HG02943 (cell line): ENCODE measurements at regions not wholly inside any gene's neighbourhood (a gene's known extent, or its start where the extent isn't known, plus 50 kb on each side); places are given as distances from the start of the nearest gene placed in this dataset.
"Not testable (repeated sequence)": the region's sequence is repeated elsewhere in the genome, so short reads cannot be mapped to it uniquely, and the experiment has no call there.

ENCODE experiments used
- ATAC-seq: cut with Tn5 transposase; IDR thresholded peaks from one replicate; pipeline ENCODE4 v1.9.1; 2021; ENCODE audit warnings: mild to moderate bottlenecking, low read depth, moderate library complexity; ENCODE audit not compliant: unreplicated experiment

GRCh38 chr7:14974688-14975087 lies 72.1 kb upstream of the DGKB start:
- ATAC-seq, result no peak

- peak; percentile 59 for ATAC-seq
Observed at GRCh38 chr7:14973712-14974428, 71.3 kb upstream of the DGKB start.

- not testable (repeated sequence) for ATAC-seq
Observed at GRCh38 chr7:14971678-14972077, 69.1 kb upstream of the DGKB start.

- not testable (repeated sequence) for ATAC-seq
Observed at GRCh38 chr7:14967376-14967775, 64.8 kb upstream of the DGKB start.

GRCh38 chr7:14962778-14963177 lies 60.2 kb upstream of the DGKB start:
- no peak for ATAC-seq

GRCh38 chr7:14960721-14961120 lies 58.2 kb upstream of the DGKB start:
- ATAC-seq, result no peak

- ATAC-seq, result no peak
Observed at GRCh38 chr7:14959339-14959738, 56.8 kb upstream of the DGKB start.

- no peak for ATAC-seq
Observed at GRCh38 chr7:14954035-14954434, 51.5 kb upstream of the DGKB start.
